ENCODE measurements at regions not wholly inside any gene's neighbourhood (a gene's known extent, or its start where the extent isn't known, plus 50 kb on each side); places are given as distances from the start of the nearest gene placed in this dataset.

- no peaks in the 10 kb centered on the region for H3K36me3 ChIP-seq (replicated peaks in 1 of 2; ENCODE audit: control insufficient read depth in 1 of 2, insufficient read depth in 2 of 2, low read length in 2 of 2)
- TF ChIP-seq SCMH1 (CRISPR knock-in tag; IDR thresholded peaks at IDR 0.05; ENCODE audit: borderline replicate concordance) = no peak
- no peak for TF ChIP-seq ZSCAN31 (CRISPR knock-in tag; IDR thresholded peaks at IDR 0.05; ENCODE audit: low read depth)
- TF ChIP-seq ZFP36 (IDR thresholded peaks at IDR 0.05; ENCODE audit: borderline replicate concordance, low read depth, low read length, partially characterized antibody) = no peak
- no peak for TF ChIP-seq SAP130 (CRISPR knock-in tag; IDR thresholded peaks at IDR 0.05; ENCODE audit: low read depth)
- TF ChIP-seq ADNP (CRISPR knock-in tag; IDR thresholded peaks at IDR 0.05) = no peak
- no peak for TF ChIP-seq MLLT10 (CRISPR knock-in tag; IDR thresholded peaks at IDR 0.05)
- TF ChIP-seq ZNF607 (CRISPR knock-in tag; IDR thresholded peaks at IDR 0.05; ENCODE audit: borderline replicate concordance) = no peak
- no peak for TF ChIP-seq KDM5A (IDR thresholded peaks at IDR 0.05; ENCODE audit: borderline replicate concordance, low read length)
- TF ChIP-seq ZNF510 (CRISPR knock-in tag; IDR thresholded peaks at IDR 0.05; ENCODE audit: low read depth) = no peak
- TF ChIP-seq CREB1 (IDR thresholded peaks at IDR 0.05) = no peak
- no peak for TF ChIP-seq CREB1 (CRISPR knock-in tag; IDR thresholded peaks at IDR 0.05)
- no peak for TF ChIP-seq KMT2B (CRISPR knock-in tag; IDR thresholded peaks at IDR 0.05)
- TF ChIP-seq SRSF1 (optimal IDR thresholded peaks at IDR 0.05; ENCODE audit: low read depth, low read length) = no peak
- TF ChIP-seq, protein P1, sequence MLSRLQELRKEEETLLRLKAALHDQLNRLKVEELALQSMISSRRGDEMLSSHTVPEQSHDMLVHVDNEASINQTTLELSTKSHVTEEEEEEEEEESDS (CRISPR knock-in tag; IDR thresholded peaks at IDR 0.05; ENCODE audit: borderline replicate concordance) = no peak
- TF ChIP-seq ONECUT2 (CRISPR knock-in tag; IDR thresholded peaks at IDR 0.05) = no peak
- TF ChIP-seq REL (CRISPR knock-in tag; conservative IDR thresholded peaks at IDR 0.05) = no peak
- no peak for TF ChIP-seq FOXA1 (IDR thresholded peaks at IDR 0.05)
- TF ChIP-seq FOXA1 (CRISPR knock-in tag; IDR thresholded peaks at IDR 0.05) = no peak
- TF ChIP-seq ZNF781 (CRISPR knock-in tag; IDR thresholded peaks at IDR 0.05; ENCODE audit: borderline replicate concordance, not compliant biosample characterization) = no peak
- DNase-seq (ENCODE audit: low spot score) (no peak), FAIRE-seq (no peak), ATAC-seq (no peak)
- no peak overlapping the region for H3K4me3 ChIP-seq (replicated peaks in 1 of 3; ENCODE audit: insufficient read depth in 1 of 3, low read depth in 2 of 3, low read length in 3 of 3)
- no peaks in the 10 kb centered on the region for H4K20me1 ChIP-seq (ENCODE audit: insufficient read depth, low read length)
- ChIA-PET CTCF (ENCODE audit: low intra/inter-chr PET ratio, low total read pairs) (no interaction called here), POLR2A (no interaction called here)
- WGBS (ENCODE audit: low lambda C conversion rate) = 64% methylated on average over 2 of the region's 2 CpGs
- in situ Hi-C loops (cut with HindIII; ENCODE audit: extremely low pct_ligation_motif_present, low pct_unique_long_range_greater_than_20kb) = no loop called here
- no TSS peak for BruUV-seq (replicated peaks)
- no peak overlapping the region for H3K9ac ChIP-seq (ENCODE audit: insufficient read depth, low read depth, low read length)
- H3K27me3 ChIP-seq (ENCODE audit: control insufficient read depth in 1 of 2, insufficient read depth in 2 of 2, low read length in 2 of 2) = no peaks in the 10 kb centered on the region
- H3K4me1 ChIP-seq (ENCODE audit: insufficient read depth, low read length) = peaks cover 11% of the 10 kb centered on the region
- H3K4me2 ChIP-seq (ENCODE audit: low read depth, low read length) = no peak overlapping the region
- H3K9me3 ChIP-seq (ENCODE audit: low read length) = no peaks in the 10 kb centered on the region
- intact Hi-C loops (cut with micrococcal nuclease; ENCODE audit: unreplicated experiment) = no loop called here
- H3K27ac ChIP-seq (ENCODE audit: extremely low read length, insufficient read depth, low read length) = no peak overlapping the region
- no peak overlapping the region for H2AFZ ChIP-seq (ENCODE audit: low read length)
- H3K79me2 ChIP-seq (ENCODE audit: insufficient read depth, low read length) = no peaks in the 10 kb centered on the region
These were observed 207.8 kb upstream of the NRIP1 start for GRCh38 chr21:15272591-15272990.
